Transverse colon (tissue), 4 donors: ENCODE measurements at regions not wholly inside any gene's neighbourhood (a gene's known extent, or its start where the extent isn't known, plus 50 kb on each side); places are given as distances from the start of the nearest gene placed in this dataset.

ENCODE experiments used
- DNase-seq: peaks from one replicate; pipeline ENCODE4 v3.0.0-alpha.2; 2019
- H3K27ac ChIP-seq, 4 donors: fragments of 200-600 bp; sonication (generic); 2 replicates each; pipeline ENCODE4 v1.5.1; 2016 to 2018; ENCODE audit warnings: inconsistent platforms in 4 of 4
- H3K27me3 ChIP-seq: fragments of 200-600 bp; sonication (generic); 2 replicates; pipeline ENCODE4 v1.5.1; 2017; ENCODE audit warnings: inconsistent platforms
- H3K36me3 ChIP-seq, 4 donors: fragments of 200-600 bp; sonication (generic); 2 replicates each; pipeline ENCODE4 v1.5.1; 2017 to 2019; ENCODE audit warnings: inconsistent platforms in 4 of 4
- H3K4me1 ChIP-seq, 4 donors: fragments of 200-600 bp; sonication (generic); 2 replicates each; pipeline ENCODE4 v1.5.1; 2017 to 2020; ENCODE audit warnings: inconsistent platforms in 4 of 4
- H3K4me3 ChIP-seq, 4 donors: fragments of 200-600 bp; sonication (generic); 1 replicate in 1 of 4; 2 replicates in 3 of 4; pipeline versions ENCODE4 v1.5.1 to v1.6.1; 2017 to 2019; ENCODE audit warnings: inconsistent platforms in 4 of 4
- H3K9me3 ChIP-seq, 2 donors: fragments of 200-600 bp; sonication (generic); 2 replicates each; pipeline ENCODE4 v1.5.1; 2017 to 2019; ENCODE audit warnings: inconsistent platforms in 2 of 2
- CTCF ChIP-seq, 5 experiments: fragments of 200-600 bp in 3 of 5; fragments of 450-650 bp in 2 of 5; sonication (generic) in 3 of 5; IDR thresholded peaks; 1 replicate in 2 of 5; 2 replicates in 3 of 5; pipeline ENCODE4 v1.5.1; 2016 to 2017; ENCODE audit warnings: antibody characterized with exemption in 5 of 5, inconsistent platforms in 3 of 5, mild to moderate bottlenecking in 2 of 5, moderate library complexity in 1 of 5
- EP300 ChIP-seq: sonication (generic); formaldehyde crosslinking; IDR thresholded peaks from one replicate; pipeline ENCODE4 v1.6.1; 2017; ENCODE audit warnings: antibody characterized with exemption, low read depth
- POLR2A ChIP-seq: fragments of 450-650 bp; IDR thresholded peaks from one replicate; pipeline ENCODE4 v1.6.1; 2016; ENCODE audit warnings: antibody characterized with exemption, mild to moderate bottlenecking, moderate library complexity
- POLR2AphosphoS5 ChIP-seq, 3 donors: sonication (generic); formaldehyde crosslinking; IDR thresholded peaks; one replicate each; pipeline ENCODE4 v1.6.1; 2016; ENCODE audit warnings: antibody characterized with exemption in 3 of 3
- WGBS, 2 donors: methylation state at CpG; one replicate each; pipeline ENCODE4 v1.1.5; 2018; ENCODE audit warnings: low coverage in 1 of 2; 5-methylcytosine and 5-hydroxymethylcytosine counted together
- in situ Hi-C, 4 donors: fragments of 200-750 bp; cut with MboI; loops; one replicate each; pipeline versions ENCODE4 v1.15.0 to v1.15.1; 2017; ENCODE audit warnings: low sequenced_read_pairs in 3 of 4, low pct_ligation_motif_present in 1 of 4, low pct_unique_long_range_greater_than_20kb in 1 of 4
- intact Hi-C: fragments of 100-400 bp; cut with DNase I; formaldehyde crosslinking; loops from one replicate; pipeline ENCODE4 v1.15.1; 2023; ENCODE audit warnings: low total_unique reads

DNA sequence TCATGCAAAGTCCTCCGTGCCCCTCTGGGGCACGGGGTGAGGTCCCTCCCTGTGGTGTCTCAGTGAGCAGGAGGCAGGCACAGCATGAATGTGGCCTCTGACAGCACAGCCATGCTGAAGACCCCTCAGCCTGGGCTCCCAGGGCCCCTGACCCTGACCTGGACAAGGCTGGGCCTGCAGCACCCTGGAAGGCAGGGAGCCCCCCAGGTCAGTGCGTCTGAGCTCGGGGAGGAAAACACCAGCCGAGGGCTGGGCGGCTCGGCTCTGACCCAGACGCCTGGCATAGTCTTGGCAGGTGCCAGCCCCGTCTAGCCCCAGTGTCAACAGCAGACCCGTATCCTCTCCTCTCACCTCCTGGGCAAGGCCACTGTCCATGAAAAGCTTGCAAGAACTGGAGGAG is 1276.6 kb downstream of the BRD1 start:
- no peak for TF ChIP-seq EP300
- intact Hi-C loops (no loop called here), in situ Hi-C loops (no loop called here)
- no peak for DNase-seq
- no peaks in the 10 kb centered on the region for H3K9me3 ChIP-seq
- H3K27ac ChIP-seq, result no peak overlapping the region
- no peaks in the 10 kb centered on the region for H3K36me3 ChIP-seq
- no peaks in the 10 kb centered on the region for H3K27me3 ChIP-seq
- no peak overlapping the region for H3K4me3 ChIP-seq
- WGBS, 2 donors, result 68 to 73% methylated on average over 4 to 9 of the region's 10 CpGs
- H3K4me1 ChIP-seq, result no peaks in the 10 kb centered on the region

DNA sequence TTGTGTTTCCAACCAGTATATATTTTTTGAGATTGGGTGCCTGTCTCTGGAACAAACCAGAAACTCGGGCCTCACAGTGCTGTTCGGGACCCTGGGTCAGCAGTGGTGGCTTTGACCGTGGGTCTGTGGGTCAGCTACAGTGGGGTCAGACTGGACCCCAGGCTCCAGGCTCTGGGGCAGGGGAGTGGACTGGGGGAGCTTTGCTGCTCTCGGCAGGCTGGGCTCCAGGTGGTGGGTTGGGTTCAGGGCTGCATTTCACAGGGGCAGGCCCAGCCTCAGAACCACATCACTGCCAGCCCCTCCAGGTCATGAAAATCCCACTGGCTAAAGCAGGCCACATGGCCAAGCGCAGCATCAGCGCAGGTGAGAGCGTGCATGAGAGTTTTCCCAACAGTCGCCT is 1279.3 kb downstream of the BRD1 start:
- intact Hi-C loops (no loop called here), in situ Hi-C loops (no loop called here)
- Histone ChIP-seq H3K4me3 (no peak overlapping the region), H3K36me3 (no peaks in the 10 kb centered on the region), H3K27me3 (no peaks in the 10 kb centered on the region), H3K4me1 (no peaks in the 10 kb centered on the region), H3K9me3 (no peaks in the 10 kb centered on the region), H3K27ac (no peak overlapping the region)
- DNase-seq, result no peak
- WGBS, 2 donors, result 87% methylated on average over 8 of the region's 8 CpGs; no CpG with 5 or more reads in 1 of the 2 donors
- TF ChIP-seq EP300 (no peak), CTCF (IDR thresholded peaks at IDR 0.05) (no peak), POLR2A (no peak), POLR2AphosphoS5 (IDR thresholded peaks at IDR 0.05) (no peak)

DNA sequence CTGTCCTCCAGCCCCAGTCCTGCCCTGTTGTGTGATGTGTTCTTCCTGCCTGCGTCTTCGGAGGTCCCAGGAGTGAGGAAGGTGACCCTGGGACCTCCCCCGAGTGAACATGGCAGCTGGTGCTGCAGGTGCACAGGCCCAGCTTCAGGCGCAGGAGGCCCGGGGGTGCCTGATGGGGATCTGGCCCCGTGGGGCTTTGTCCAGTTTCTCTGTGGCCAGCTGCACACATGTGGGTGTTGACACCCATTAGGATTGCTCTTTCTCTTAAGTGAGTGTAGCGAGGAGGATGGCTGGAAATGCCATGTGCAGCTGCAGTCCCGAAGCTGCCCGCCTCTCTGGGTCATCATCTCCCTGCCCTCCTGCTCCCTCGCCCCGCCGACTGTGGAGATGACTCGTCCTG is 1279.7 kb downstream of the BRD1 start:
- 79% methylated on average over 12 of the region's 13 CpGs; no CpG with 5 or more reads in 1 of the 2 donors for WGBS, 2 donors
- DNase-seq, result no peak
- Histone ChIP-seq H3K27ac (no peak overlapping the region), H3K4me3 (no peak overlapping the region), H3K4me1 (no peaks in the 10 kb centered on the region), H3K27me3 (no peaks in the 10 kb centered on the region), H3K9me3 (no peaks in the 10 kb centered on the region), H3K36me3 (no peaks in the 10 kb centered on the region)
- in situ Hi-C loops (no loop called here), intact Hi-C loops (no loop called here)
- no peak for TF ChIP-seq POLR2AphosphoS5 (IDR thresholded peaks at IDR 0.05)
- no peak for TF ChIP-seq EP300
- no peak for TF ChIP-seq POLR2A
- no peak for TF ChIP-seq CTCF (IDR thresholded peaks at IDR 0.05)

- Histone ChIP-seq H3K27ac (no peak overlapping the region), H3K9me3 (no peaks in the 10 kb centered on the region), H3K36me3 (no peaks in the 10 kb centered on the region), H3K27me3 (no peaks in the 10 kb centered on the region), H3K4me1 (no peaks in the 10 kb centered on the region), H3K4me3 (no peak overlapping the region)
- intact Hi-C loops (no loop called here), in situ Hi-C loops (no loop called here)
- no peak for DNase-seq
- 70% methylated on average over 19 of the region's 19 CpGs; no CpG with 5 or more reads in 1 of the 2 donors for WGBS, 2 donors
- TF ChIP-seq CTCF (IDR thresholded peaks at IDR 0.05), result no peak
- TF ChIP-seq POLR2AphosphoS5 (IDR thresholded peaks at IDR 0.05), result no peak
- no peak for TF ChIP-seq POLR2A
- TF ChIP-seq EP300, result no peak
These were observed 1280.8 kb downstream of the BRD1 start for GRCh38 chr22:48546653-48547424.

DNA sequence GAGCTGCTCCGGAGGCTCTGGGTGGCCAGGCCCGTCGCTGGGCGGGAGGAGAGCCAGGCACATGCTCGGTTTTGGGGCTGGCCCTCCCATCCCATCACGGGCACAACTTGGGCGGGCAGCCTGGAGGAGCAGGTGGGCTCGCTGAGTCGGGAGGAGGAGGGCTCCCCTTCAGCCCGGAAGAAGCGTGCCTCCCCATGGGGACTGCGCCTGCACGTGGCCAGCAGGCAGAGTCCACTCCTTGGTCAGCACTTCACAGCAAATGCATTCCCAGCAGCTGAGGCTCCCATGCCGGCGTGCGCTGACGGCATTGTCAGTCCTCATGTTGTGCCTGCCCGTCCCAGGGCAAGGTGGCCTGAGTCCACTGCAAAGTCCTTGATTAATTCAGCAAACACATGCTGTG is 1281.7 kb downstream of the BRD1 start:
- Histone ChIP-seq H3K9me3 (no peaks in the 10 kb centered on the region), H3K27ac (no peak overlapping the region), H3K4me3 (no peak overlapping the region), H3K27me3 (no peaks in the 10 kb centered on the region), H3K4me1 (no peaks in the 10 kb centered on the region), H3K36me3 (no peaks in the 10 kb centered on the region)
- WGBS, 2 donors, result 90% methylated on average over 18 of the region's 18 CpGs; no CpG with 5 or more reads in 1 of the 2 donors
- no peak for DNase-seq
- no peak for TF ChIP-seq EP300
- no peak for TF ChIP-seq POLR2A
- no peak for TF ChIP-seq CTCF (IDR thresholded peaks at IDR 0.05)
- TF ChIP-seq POLR2AphosphoS5 (IDR thresholded peaks at IDR 0.05), result no peak
- in situ Hi-C loops (no loop called here), intact Hi-C loops (no loop called here)
